A549 (cell line): ENCODE measurements at regions not wholly inside any gene's neighbourhood (a gene's known extent, or its start where the extent isn't known, plus 50 kb on each side); places are given as distances from the start of the nearest gene placed in this dataset.

Source experiments
- ATAC-seq, 2 experiments: fragments of 200-7000 bp in 1 of 2; fragments of >200 bp in 1 of 2; cut with Nextera tagmentation in 1 of 2; cut with Tn5 transposase in 1 of 2; 3 replicates each; pipeline versions ENCODE4 v1.8.0 to v1.9.1; 2018 to 2020; ENCODE audit warnings: mild to moderate bottlenecking in 1 of 2, moderate library complexity in 1 of 2
- CTCF ChIA-PET: fragments of 300-600 bp; sonication (Branson Sonifier 250); formaldehyde crosslinking; extraction: SDS; loops from one replicate; lab custom pipeline; 2021; ENCODE audit warnings: antibody characterized with exemption, inconsistent platforms; lab: Yijun Ruan, JAX
- POLR2A ChIA-PET: fragments of 350-600 bp; formaldehyde crosslinking; extraction: SDS; loops from one replicate; lab custom pipeline; 2021; ENCODE audit warnings: antibody characterized with exemption, inconsistent platforms; lab: Yijun Ruan, JAX
- DNase-seq, 2 experiments: peaks; one replicate each; pipeline versions ENCODE4 v3.0.0 to v3.0.0-alpha.2; 2011 to 2016; ENCODE audit warnings: low read depth in 1 of 2, low spot score in 1 of 2
- FAIRE-seq: peaks from 2 replicates; lab custom pipeline; 2011; peaks lifted over from hg19 to GRCh38; lab: Jason Lieb, UNC
- H3K27ac ChIP-seq, 2 experiments: fragments of >200 bp; sonication (Bioruptor Twin); formaldehyde crosslinking; 3 replicates each; pipeline ENCODE4 v1.5.1; 2016 to 2017
- H3K4me1 ChIP-seq: fragments of >200 bp; sonication (Bioruptor Twin); formaldehyde crosslinking; 3 replicates; pipeline ENCODE4 v1.6.1; 2016
- H3K4me2 ChIP-seq: fragments of >200 bp; sonication (Bioruptor Twin); formaldehyde crosslinking; 3 replicates; pipeline ENCODE4 v1.6.1; 2016
- H3K4me3 ChIP-seq: fragments of >200 bp; sonication (Bioruptor Twin); formaldehyde crosslinking; 3 replicates; pipeline ENCODE4 v1.5.1; 2016
- H3K9me3 ChIP-seq: fragments of >200 bp; sonication (Bioruptor Twin); formaldehyde crosslinking; 3 replicates; pipeline ENCODE4 v1.6.1; 2016
- CBX8 ChIP-seq: fragments of 200-600 bp; sonication (generic); IDR thresholded peaks from 2 replicates; pipeline ENCODE4 v1.6.1; 2016
- CHD2 ChIP-seq: fragments of 150-350 bp; IDR thresholded peaks from 2 replicates; pipeline ENCODE4 v1.6.1; 2014; ENCODE audit warnings: low read length; ENCODE audit not compliant: partially characterized antibody
- CTCF ChIP-seq: fragments of >200 bp; sonication (Bioruptor Twin); formaldehyde crosslinking; IDR thresholded peaks from 3 replicates; pipeline ENCODE4 v1.5.1; 2016
- ELK1 ChIP-seq: fragments of 150-350 bp; IDR thresholded peaks from 2 replicates; pipeline ENCODE4 v1.6.1; 2014; ENCODE audit warnings: low read depth, mild to moderate bottlenecking, low read length
- EP300 ChIP-seq, 2 experiments: fragments of >200 bp; sonication (Bioruptor Twin); formaldehyde crosslinking; IDR thresholded peaks; 2 replicates in 1 of 2; 3 replicates in 1 of 2; pipeline ENCODE4 v1.6.1; 2016 to 2017
- FOSB ChIP-seq: fragments of 250-450 bp; sonication (Bioruptor Pico); IDR thresholded peaks from 2 replicates; pipeline ENCODE4 v1.5.0; 2020; ENCODE audit warnings: mild to moderate bottlenecking, moderate library complexity
- FOSL2 ChIP-seq, 2 experiments: fragments of 450-650 bp in 1 of 2; fragments of >200 bp in 1 of 2; sonication (Bioruptor Twin) in 1 of 2; formaldehyde crosslinking; IDR thresholded peaks; 2 replicates each; pipeline versions ENCODE4 v1.5.0 to v1.6.1; 2016 to 2020; ENCODE audit warnings: mild to moderate bottlenecking in 1 of 2, moderate library complexity in 1 of 2
- GATA3 ChIP-seq: IDR thresholded peaks from 2 replicates; pipeline ENCODE4 v1.6.1; 2012; ENCODE audit warnings: borderline replicate concordance
- HDAC2 ChIP-seq: fragments of 200-600 bp; sonication (generic); IDR thresholded peaks from 2 replicates; pipeline ENCODE4 v1.6.1; 2016
- HOXA7 ChIP-seq: fragments of 250-450 bp; sonication (Bioruptor Pico); IDR thresholded peaks from 2 replicates; pipeline ENCODE4 v1.5.0; 2020; ENCODE audit warnings: mild to moderate bottlenecking, moderate library complexity
- MAFK ChIP-seq: fragments of 450-650 bp; IDR thresholded peaks from 2 replicates; pipeline ENCODE4 v1.6.1; 2014; ENCODE audit not compliant: partially characterized antibody
- MAZ ChIP-seq: fragments of 150-350 bp; IDR thresholded peaks from 2 replicates; pipeline ENCODE4 v1.6.1; 2014; ENCODE audit warnings: antibody characterized with exemption, low read depth, low read length, borderline replicate concordance
- PHF8 ChIP-seq: fragments of 200-600 bp; sonication (generic); IDR thresholded peaks from 2 replicates; pipeline ENCODE4 v1.6.1; 2016; ENCODE audit warnings: low read depth, mild to moderate bottlenecking, antibody characterized with exemption, moderate library complexity, borderline replicate concordance
- POLR2AphosphoS2 ChIP-seq: conservative IDR thresholded peaks from 2 replicates; pipeline ENCODE4 v1.6.1; 2012; ENCODE audit warnings: low read length, improper control_type of control experiment, inconsistent platforms
- RAD21 ChIP-seq, 2 experiments: fragments of >200 bp in 1 of 2; sonication (Bioruptor Twin) in 1 of 2; formaldehyde crosslinking in 1 of 2; IDR thresholded peaks in 1 of 2; conservative IDR thresholded peaks in 1 of 2; 2 replicates in 1 of 2; 3 replicates in 1 of 2; pipeline ENCODE4 v1.6.1; 2012 to 2018; ENCODE audit warnings: inconsistent platforms in 1 of 2
- REST ChIP-seq: fragments of 200-600 bp; sonication (generic); IDR thresholded peaks from 2 replicates; pipeline ENCODE4 v1.6.1; 2016; ENCODE audit warnings: antibody characterized with exemption, mild to moderate bottlenecking, moderate library complexity
- SMC3 ChIP-seq: fragments of >200 bp; sonication (Bioruptor Twin); formaldehyde crosslinking; IDR thresholded peaks from 3 replicates; pipeline ENCODE4 v1.6.1; 2018; ENCODE audit warnings: inconsistent platforms
- TFCP2L1 ChIP-seq: fragments of 250-450 bp; sonication (Bioruptor Pico); IDR thresholded peaks from 2 replicates; pipeline ENCODE4 v1.5.0; 2021; ENCODE audit warnings: mild to moderate bottlenecking
- USF2 ChIP-seq: fragments of 450-650 bp; IDR thresholded peaks from 2 replicates; pipeline ENCODE4 v1.6.1; 2014; ENCODE audit warnings: antibody characterized with exemption
- ZSCAN20 ChIP-seq: fragments of 250-450 bp; sonication (Bioruptor Pico); IDR thresholded peaks from 2 replicates; pipeline ENCODE4 v1.8.0; 2022; ENCODE audit warnings: mild to moderate bottlenecking, moderate library complexity
- WGBS: methylation state at CpG from one replicate; pipeline ENCODE4 v1.1.6; 2017; ENCODE audit errors: missing lambda C conversion rate; 5-methylcytosine and 5-hydroxymethylcytosine counted together

- Histone ChIP-seq H3K4me2 (no peak overlapping the region), H3K9me3 (no peaks in the 10 kb centered on the region), H3K27ac (no peak overlapping the region), H3K4me1 (no peaks in the 10 kb centered on the region), H3K4me3 (no peak overlapping the region)
- FAIRE-seq (no peak), ATAC-seq (no peak), DNase-seq (peak in 1 of 2 experiments; percentile 2)
- ChIA-PET POLR2A (no interaction called here), CTCF (interaction anchor here (0.6 to 2.5 kb wide), 3 partner anchors 771 to 799 kb away, joined by 3 to 6 read pairs (median 4); no protein-coding TSS in a partner anchor)
- TF ChIP-seq SMC3 (peak; percentile 38; the same call in 1 of the 3 replicates), CTCF (peak; percentile 34; the same call in 2 of the 3 replicates), CBX8 (no peak), MAFK (no peak)
- 3% methylated on average over 1 of the region's 1 CpG for WGBS
These were observed 610.4 kb upstream of the IMPG1 start for GRCh38 chr6:76682842-76683241.

- ChIA-PET CTCF (interaction anchor here (1.3 to 2.5 kb wide), 2 partner anchors 772 to 776 kb away, joined by 4 to 6 read pairs; no protein-coding TSS in a partner anchor), POLR2A (no interaction called here)
- no peak for FAIRE-seq
- no peak for DNase-seq
- TF ChIP-seq CHD2 = no peak
- H3K4me1 ChIP-seq = no peaks in the 10 kb centered on the region
- H3K4me3 ChIP-seq = no peak overlapping the region
- H3K9me3 ChIP-seq = no peaks in the 10 kb centered on the region
- ATAC-seq = no peak
- no peak overlapping the region for H3K4me2 ChIP-seq
- H3K27ac ChIP-seq = no peak overlapping the region
These were observed 609.3 kb upstream of the IMPG1 start for GRCh38 chr6:76681781-76682180.

- H3K27ac ChIP-seq = no peak overlapping the region
- DNase-seq (no peak), ATAC-seq (no peak), FAIRE-seq (no peak)
- H3K4me2 ChIP-seq = no peak overlapping the region
- POLR2A ChIA-PET = no interaction called here
- 0% methylated on average over 2 of the region's 2 CpGs for whole genome bisulfite sequencing
- H3K9me3 ChIP-seq = no peaks in the 10 kb centered on the region
- H3K4me1 ChIP-seq = no peaks in the 10 kb centered on the region
- TF ChIP-seq USF2 (no peak), HOXA7 (CRISPR knock-in tag) (no peak), ZSCAN20 (CRISPR knock-in tag) (no peak), TFCP2L1 (CRISPR knock-in tag) (no peak), RAD21 (conservative IDR thresholded peaks at IDR 0.05 in 1 of 2, IDR thresholded peaks at IDR 0.05 in 1 of 2) (no peak), HDAC2 (no peak), ELK1 (no peak), CTCF (no peak), EP300 (IDR thresholded peaks at IDR 0.05) (no peak), REST (no peak), GATA3 (no peak), PHF8 (no peak), MAZ (no peak), POLR2AphosphoS2 (no peak), FOSB (CRISPR knock-in tag) (no peak), FOSL2 (IDR thresholded peaks at IDR 0.05) (no peak), FOSL2 (CRISPR knock-in tag; IDR thresholded peaks at IDR 0.05) (no peak)
- H3K4me3 ChIP-seq = no peak overlapping the region
- CTCF ChIA-PET = no interaction called here
These were observed 604.6 kb upstream of the IMPG1 start for GRCh38 chr6:76677017-76677416.
